ENCODE measurements at regions not wholly inside any gene's neighbourhood (a gene's known extent, or its start where the extent isn't known, plus 50 kb on each side); places are given as distances from the start of the nearest gene placed in this dataset.
"Not testable (repeated sequence)": the region's sequence is repeated elsewhere in the genome, so short reads cannot be mapped to it uniquely, and the experiment has no call there.

GRCh38 chr18:76600076-76600475 lies 105.0 kb upstream of the ZNF516 start:
- not testable (repeated sequence) for DNase-seq

DNA sequence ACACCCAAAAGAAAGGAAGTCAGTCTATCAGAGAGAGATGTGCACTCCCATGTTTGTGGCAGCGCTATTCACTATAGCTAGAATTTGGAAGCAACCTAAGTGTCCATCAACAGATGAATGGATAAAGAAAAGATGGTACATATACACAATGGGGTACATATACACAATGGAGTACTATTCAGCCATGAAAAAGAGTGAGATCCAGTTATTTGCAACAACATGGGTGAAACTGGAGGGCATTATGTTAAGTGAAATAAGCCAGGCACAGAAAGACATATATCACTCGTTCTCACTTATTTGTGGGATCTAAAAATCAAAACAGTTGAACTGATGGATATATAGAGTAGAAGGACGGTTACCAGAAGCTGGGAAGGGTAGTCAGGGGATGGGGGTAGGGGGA lies 99.9 kb upstream of the ZNF516 start:
- no peak for DNase-seq

- DNase-seq: no peak
These were observed 98.8 kb upstream of the ZNF516 start for GRCh38 chr18:76593843-76594242.

- DNase-seq: no peak
These were observed 97.9 kb upstream of the ZNF516 start for GRCh38 chr18:76592981-76593381.

GRCh38 chr18:76592096-76592495 lies 97.1 kb upstream of the ZNF516 start:
- DNase-seq: no peak

DNA sequence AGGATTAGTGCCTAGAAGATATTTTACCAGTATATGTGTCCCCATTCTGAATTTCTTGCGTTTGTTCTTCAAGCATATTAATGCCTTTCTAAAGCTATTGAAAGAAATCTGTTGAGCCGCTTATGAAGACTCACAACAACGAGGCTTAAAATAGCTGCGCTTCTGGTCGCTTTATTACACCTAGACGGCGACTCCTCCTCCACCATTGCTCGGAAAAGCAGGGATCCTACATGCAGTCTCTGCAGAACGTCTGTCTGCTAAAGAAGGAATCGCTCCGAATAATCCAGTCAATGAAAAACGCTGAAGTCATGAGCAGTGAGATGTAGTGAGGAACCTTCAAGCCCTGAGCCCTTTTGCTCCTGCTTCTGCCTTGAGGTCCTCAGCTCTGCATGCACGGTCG lies 94.8 kb upstream of the ZNF516 start:
- DNase-seq: no peak

DNA sequence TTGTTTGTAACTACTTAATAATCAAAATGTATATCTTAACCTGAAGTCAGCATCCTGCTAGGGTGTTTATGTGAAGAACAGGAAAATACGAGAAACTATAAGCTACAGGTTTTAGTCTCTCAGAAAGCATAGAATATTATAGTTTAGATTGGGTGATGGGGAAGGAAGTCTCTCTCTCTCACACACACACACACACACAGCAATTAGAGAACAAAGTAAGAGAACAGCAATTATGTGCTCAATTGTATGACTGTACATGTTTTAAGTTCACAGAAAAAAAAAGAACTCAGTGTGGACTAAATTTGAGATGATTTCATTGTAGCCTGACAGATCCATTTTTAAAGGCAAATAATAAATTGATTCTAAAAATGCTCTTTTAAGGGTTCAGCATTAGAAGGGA lies 94.3 kb upstream of the ZNF516 start:
- no peak for DNase-seq

- DNase-seq: no peak
These were observed 93.7 kb upstream of the ZNF516 start for GRCh38 chr18:76588601-76589226.

DNA sequence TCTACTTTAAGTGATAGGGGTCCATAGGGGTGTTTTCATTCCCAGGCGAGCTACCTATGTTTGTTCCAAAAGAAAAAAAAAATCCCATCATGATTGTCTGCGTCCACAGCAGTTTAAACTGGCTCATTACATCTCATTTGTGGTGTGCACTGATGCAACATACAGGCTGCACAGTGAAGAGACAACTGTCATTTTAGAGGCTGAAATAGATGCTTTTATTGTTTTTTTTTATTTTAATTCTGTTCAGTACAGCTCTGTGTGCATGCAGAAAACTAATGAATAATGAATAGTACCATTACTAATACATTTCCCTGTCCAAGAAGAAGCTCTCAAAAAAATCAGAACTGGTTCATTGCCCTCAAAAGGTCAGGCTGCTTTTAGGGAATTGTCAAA lies 92.8 kb upstream of the ZNF516 start:
- no peak for DNase-seq

GRCh38 chr18:76587147-76587878 lies 92.3 kb upstream of the ZNF516 start:
- DNase-seq: no peak

DNA sequence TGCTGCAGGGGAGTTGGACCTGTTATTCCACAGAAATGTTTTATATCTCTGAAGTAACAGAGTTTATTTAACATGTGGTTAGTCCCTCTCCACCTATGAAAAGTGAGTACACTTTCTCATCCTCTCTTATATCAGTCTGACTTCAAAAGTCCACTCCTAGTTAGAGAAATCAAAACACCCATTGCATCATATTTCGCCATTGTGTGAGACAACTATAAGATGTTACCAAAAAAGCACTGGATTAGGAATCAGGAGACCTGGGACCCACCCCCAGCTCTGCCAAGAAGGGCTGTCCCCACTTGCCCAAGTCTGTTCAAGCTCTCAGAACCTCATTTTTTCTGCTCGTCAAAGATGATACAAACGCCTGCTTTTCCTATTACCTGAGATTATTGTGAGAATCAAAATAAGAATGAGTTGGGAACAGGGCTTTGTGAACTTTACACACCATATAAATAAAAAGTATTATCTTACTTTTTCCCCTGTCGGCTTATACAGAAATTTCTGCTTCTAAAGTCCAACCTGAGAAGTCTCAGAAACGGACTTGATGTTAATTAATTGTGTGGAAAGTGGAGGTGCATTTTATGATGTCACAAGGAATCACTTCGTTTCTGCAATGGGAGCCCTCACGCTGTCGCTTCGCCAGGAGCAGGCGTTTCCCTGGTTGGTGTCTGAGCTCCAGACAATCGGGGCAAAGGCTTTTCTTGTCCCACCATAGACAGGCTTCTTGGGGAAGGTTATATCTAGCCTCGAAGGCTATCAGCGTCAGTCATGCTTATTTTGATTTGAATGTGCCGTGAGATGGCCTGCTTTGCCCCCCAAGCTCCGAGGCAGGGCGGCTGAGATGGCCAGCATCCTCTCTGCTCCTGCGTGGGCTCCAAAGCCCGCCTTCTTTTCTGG lies 89.6 kb upstream of the ZNF516 start:
- DNase-seq: no peak

- no peak for DNase-seq
These were observed 86.2 kb upstream of the ZNF516 start for GRCh38 chr18:76581261-76581660.

GRCh38 chr18:76580288-76580962 lies 85.4 kb upstream of the ZNF516 start:
- no peak for DNase-seq

- DNase-seq: no peak
These were observed 84.3 kb upstream of the ZNF516 start for GRCh38 chr18:76579301-76579695.

DNA sequence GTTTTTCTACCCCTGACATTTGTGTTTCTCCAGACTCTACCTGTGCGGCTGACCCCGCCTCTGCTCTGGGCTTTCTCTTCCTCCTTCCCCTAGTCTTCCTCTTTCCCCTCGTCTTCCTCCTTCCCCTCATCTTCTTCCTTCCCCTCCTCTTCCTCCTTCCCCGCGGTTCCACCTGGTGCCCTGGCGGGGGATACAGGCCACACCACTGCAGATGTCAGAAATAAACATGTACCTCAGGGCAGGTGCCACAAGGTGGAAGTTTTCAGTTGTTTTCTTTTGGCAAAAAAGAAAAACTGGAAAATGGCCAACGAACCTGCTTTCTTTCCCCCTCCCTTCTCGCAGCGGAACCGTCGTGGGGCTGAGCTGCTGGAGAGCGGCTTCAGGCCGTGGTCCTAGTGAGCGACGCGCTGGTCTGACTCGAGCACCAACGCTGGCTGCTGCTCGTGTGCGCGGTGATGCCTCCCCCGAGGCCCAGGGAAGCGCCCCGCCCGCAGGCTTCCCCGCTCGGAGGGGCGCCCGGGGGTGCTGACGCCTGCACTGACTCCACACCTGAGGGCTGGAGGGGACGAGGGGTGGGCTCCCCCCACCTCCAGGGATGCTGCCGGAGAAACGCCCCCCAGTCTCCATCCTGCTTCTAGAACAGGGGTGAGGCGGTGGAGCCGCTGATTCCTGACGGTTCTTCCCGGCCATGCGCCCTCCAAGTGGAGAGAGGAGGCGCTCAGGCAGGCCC lies 83.7 kb upstream of the ZNF516 start:
- no peak for DNase-seq

DNA sequence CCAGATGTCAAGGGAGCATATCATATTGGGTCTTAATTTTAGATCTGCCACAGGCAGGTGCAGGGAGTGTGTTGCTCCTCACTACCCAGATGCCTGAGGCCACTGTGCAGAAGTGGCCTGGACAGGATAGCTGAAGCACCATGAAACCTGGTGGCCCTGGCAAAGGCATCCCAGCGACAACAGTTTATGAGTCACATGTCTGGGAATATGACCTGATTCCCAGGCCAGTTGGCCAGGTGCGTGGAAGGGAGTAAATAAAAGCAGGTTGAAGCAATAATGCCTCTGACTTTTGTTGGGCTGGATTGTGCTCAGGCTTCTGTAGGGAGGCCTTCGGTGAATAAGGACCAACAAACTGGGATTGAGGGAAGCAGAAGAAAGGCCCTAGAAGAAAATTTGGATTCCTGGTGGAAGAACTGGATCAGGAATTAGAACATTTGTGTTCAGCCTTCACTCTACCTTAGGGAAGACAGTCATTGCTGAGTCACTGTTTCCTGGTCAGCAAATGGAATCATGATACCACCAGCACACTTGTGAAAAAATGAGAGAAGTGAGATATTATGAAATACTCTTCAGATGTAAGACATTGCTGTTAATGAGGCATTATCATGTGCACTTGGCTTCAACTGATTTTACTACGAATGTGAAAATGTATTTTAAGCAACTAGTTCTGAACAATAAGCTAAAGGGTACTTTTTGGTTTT lies 78.4 kb upstream of the ZNF516 start:
- no peak for DNase-seq

DNA sequence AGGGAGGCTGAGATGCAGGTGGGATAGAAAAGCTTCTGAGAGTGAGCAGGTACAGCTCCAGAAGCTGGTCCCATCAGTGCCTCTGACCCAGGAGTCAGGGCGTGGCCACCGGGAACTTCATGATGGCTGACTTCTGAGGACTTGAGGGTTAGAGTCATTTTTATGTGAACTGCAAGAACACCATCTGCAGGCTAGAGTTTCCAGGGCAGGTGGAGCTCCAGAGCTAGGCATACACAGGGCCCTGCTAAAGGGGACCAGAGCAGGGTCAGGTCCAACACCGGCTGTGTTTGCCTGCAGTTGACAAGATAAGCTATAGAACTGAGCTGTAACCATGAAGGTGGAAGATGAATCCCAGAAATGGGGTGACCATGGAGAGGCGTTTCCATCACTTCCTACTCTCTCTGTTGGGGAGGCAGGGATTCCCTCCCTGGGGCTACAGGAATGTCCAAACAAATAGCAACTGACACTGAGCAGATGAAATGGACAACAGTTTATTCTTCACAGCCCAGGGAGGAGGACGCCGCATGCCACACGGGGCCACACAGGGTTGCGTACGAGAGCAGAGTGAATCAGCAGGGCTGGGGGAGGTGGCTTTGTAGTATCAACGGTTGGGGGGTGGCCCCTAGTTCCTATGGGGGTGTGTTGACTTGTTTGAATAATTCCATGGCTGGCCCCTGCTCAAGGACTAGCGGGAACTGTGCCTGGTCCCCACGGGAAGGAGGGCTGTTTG lies 77.6 kb upstream of the ZNF516 start:
- no peak for DNase-seq

GRCh38 chr18:76571689-76572088 lies 76.6 kb upstream of the ZNF516 start:
- no peak for DNase-seq

DNA sequence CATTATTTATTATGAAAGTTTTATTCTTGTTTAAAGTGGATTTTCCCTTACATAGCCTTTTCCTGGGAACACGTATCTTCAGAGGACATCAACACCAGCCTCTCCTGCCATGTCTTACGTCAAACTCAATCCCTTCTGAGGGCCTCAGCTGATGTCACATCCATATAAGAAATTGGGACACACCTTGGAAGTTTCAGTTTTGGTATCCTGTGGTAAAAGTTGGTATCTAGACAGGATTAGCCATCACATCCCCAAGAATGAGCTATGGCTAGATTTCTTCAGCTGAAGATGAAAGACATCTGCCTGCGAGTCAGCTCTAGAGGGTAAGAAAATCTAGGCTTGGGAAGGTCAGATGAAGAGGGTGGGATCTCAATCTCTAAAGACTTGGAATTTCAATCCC lies 75.8 kb upstream of the ZNF516 start:
- DNase-seq: no peak

- no peak for DNase-seq
These were observed 74.8 kb upstream of the ZNF516 start for GRCh38 chr18:76569644-76570419.

Data from activated effector memory CD4-positive, alpha-beta T cell treated with Interleukin-2 at 50 U/mL for 16 hours (primary cell).